ENCODE measurements at regions not wholly inside any gene's neighbourhood (a gene's known extent, or its start where the extent isn't known, plus 50 kb on each side); places are given as distances from the start of the nearest gene placed in this dataset.

GRCh38 chr1:229757226-229757625 is 131.2 kb downstream of the URB2 start:
- TF ChIP-seq GATA2 (IDR thresholded peaks at IDR 0.05; ENCODE audit: low read depth, low read length) (no peak), GATA3 (IDR thresholded peaks at IDR 0.05; ENCODE audit: low read depth, low read length) (no peak)
